ENCODE measurements at regions not wholly inside any gene's neighbourhood (a gene's known extent, or its start where the extent isn't known, plus 50 kb on each side); places are given as distances from the start of the nearest gene placed in this dataset.
"Not testable (repeated sequence)": the region's sequence is repeated elsewhere in the genome, so short reads cannot be mapped to it uniquely, and the experiment has no call there.

DNA sequence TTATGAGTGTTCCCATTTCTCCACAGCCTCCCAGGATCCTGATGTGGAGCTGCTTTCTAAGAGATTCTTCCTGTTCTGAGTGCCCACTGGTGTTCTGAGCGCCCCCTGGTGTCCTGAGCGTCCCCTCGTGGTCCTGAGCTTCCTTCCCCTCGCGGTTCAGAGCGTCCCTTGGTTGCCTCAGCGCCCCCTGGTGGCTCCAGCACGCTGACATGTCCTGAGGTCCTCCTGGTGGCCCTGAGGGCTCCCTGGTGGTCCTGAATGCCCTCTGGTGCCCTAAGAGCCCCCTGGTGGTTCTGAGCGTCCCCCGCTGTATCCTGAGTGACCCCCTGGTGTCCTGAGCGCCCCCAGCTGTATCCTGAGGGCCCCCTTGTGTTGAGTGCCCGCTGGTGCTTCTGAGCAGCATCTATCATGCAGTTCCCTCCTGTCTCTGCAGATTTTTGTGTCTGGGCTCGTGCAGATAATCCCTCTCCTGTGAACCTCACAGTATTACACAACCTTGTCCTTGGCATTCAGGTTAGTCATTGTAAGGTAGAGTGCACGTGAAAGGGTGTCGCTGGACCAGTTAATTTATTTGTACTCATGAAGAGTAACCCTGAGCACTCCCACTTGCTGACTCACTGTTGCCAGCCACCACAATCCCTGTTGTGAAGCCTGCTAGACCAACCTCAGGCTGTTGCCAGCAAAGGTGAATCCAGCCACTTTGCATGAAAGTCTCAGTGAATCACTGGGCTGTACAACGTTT is 1214.9 kb downstream of the TMEM121 start:
- not testable (repeated sequence) for H3K36me3 ChIP-seq (ENCODE audit: control insufficient read depth in 4 of 4, insufficient read depth in 4 of 4, low read length in 4 of 4); H3K4me1 ChIP-seq (ENCODE audit: control insufficient read depth in 5 of 5, insufficient read depth in 5 of 5, low read length in 5 of 5); H3K27ac ChIP-seq (ENCODE audit: low read depth in 1 of 2, low read length in 1 of 2); ATAC-seq (ENCODE audit: insufficient read depth, low FRiP score); H3K9me3 ChIP-seq (ENCODE audit: control insufficient read depth in 4 of 4, insufficient read depth in 3 of 4, low read length in 3 of 4); H3K4me3 ChIP-seq; H3K27me3 ChIP-seq (ENCODE audit: control insufficient read depth in 3 of 3, insufficient read depth in 3 of 3, low read length in 2 of 3); H3K9ac ChIP-seq (ENCODE audit: insufficient read depth in 1 of 2, low read length in 2 of 2); DNase-seq
- 13 to 23% methylated on average over 13 to 16 of the region's 16 CpGs for WGBS, 2 donors

DNA sequence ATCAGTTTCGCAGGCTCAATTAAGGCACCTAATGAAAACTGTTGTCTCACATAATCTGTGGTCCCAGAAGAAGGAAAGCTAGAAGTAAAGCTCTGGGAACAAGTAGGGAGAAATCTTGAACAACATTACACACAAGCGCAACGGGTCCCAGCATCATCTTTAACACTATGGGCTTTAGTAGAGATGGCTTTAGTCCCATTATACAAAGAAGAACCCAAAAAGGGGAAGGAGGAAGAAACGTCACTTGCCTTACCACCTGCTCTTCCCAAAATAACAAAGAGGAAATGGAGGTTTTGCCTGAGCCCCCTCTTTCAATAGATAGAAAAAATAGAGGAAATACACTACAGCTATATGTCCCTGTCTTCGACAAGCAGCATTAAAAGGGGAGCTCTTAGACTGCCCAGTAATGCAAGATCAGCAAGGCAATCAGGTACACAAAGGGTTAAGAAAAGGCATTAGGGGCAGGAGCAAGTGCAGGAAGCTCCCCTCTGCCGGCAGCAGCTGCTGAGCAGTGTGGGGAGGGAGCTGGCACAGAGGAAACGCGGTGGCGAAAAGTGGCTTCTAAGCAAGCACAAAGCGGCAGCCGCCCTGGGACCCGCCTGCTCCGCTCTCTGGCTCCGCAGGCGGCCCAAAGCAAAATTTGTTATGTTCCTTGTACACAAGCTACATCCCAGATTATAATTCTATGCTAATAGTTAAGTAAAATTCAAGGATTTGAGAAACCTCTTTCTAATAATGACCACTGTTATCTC is 1218.8 kb downstream of the TMEM121 start:
- not testable (repeated sequence) for H3K9ac ChIP-seq (ENCODE audit: insufficient read depth in 1 of 2, low read length in 2 of 2); H3K27ac ChIP-seq (ENCODE audit: low read depth in 1 of 2, low read length in 1 of 2); DNase-seq; ATAC-seq (ENCODE audit: insufficient read depth, low FRiP score); H3K27me3 ChIP-seq (ENCODE audit: control insufficient read depth in 3 of 3, insufficient read depth in 3 of 3, low read length in 2 of 3); H3K36me3 ChIP-seq (ENCODE audit: control insufficient read depth in 4 of 4, insufficient read depth in 4 of 4, low read length in 4 of 4); H3K4me1 ChIP-seq (ENCODE audit: control insufficient read depth in 5 of 5, insufficient read depth in 5 of 5, low read length in 5 of 5); H3K4me3 ChIP-seq; H3K9me3 ChIP-seq (ENCODE audit: control insufficient read depth in 4 of 4, insufficient read depth in 3 of 4, low read length in 3 of 4)
- 23 to 34% methylated on average over 14 to 15 of the region's 15 CpGs for WGBS, 2 donors

DNA sequence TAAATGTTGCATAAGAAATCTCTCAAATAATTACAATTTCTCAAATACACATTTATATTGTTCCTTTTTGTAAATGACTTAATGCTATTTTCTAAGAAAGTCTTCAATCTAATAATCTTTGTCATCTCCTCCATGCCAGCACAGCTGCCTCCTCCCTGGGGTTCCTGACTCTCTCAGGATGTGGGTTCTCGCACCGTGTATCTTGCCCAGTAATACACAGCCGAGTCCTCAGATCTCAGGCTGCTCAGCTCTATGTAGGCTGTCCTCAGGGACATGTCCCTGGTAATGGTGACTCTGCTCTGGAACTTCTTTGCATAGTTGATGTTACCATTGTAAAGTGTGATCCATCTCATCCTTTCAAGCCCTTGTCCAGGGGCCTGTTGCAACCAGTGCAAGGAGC is 1223.7 kb downstream of the TMEM121 start:
- not testable (repeated sequence) for H3K27ac ChIP-seq (ENCODE audit: low read depth in 1 of 2, low read length in 1 of 2); H3K27me3 ChIP-seq (ENCODE audit: control insufficient read depth in 3 of 3, insufficient read depth in 3 of 3, low read length in 2 of 3); H3K4me1 ChIP-seq (ENCODE audit: control insufficient read depth in 5 of 5, insufficient read depth in 5 of 5, low read length in 5 of 5); ATAC-seq (ENCODE audit: insufficient read depth, low FRiP score); H3K9me3 ChIP-seq (ENCODE audit: control insufficient read depth in 4 of 4, insufficient read depth in 3 of 4, low read length in 3 of 4); H3K4me3 ChIP-seq; DNase-seq; H3K9ac ChIP-seq (ENCODE audit: insufficient read depth in 1 of 2, low read length in 2 of 2); H3K36me3 ChIP-seq (ENCODE audit: control insufficient read depth in 4 of 4, insufficient read depth in 4 of 4, low read length in 4 of 4)
- WGBS, 2 donors, result 60% methylated on average over 1 of the region's 3 CpGs; no CpG with 5 or more reads in 1 of the 2 donors

DNA sequence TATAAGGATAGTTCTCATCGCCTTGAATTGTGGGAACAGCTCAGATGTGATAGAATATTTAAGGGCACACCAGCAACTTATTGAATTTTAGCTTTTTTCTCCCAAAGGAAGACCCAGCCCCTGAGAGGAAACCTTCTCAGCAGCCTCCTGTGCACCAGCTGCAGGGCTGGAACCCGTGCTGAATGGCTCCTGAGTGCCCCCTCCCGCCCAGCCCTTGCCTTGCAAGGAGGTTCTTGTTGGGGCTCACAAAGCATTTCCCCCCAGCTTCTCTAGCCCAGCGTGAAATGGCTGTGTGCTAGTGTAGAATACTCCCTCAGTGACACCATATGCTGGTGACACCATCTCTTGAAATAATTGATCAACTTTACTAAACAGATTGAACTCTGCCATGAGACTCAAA is 1227.4 kb downstream of the TMEM121 start:
- H3K4me3 ChIP-seq; H3K9ac ChIP-seq (ENCODE audit: insufficient read depth in 1 of 2, low read length in 2 of 2); DNase-seq; H3K27me3 ChIP-seq (ENCODE audit: control insufficient read depth in 3 of 3, insufficient read depth in 3 of 3, low read length in 2 of 3); H3K36me3 ChIP-seq (ENCODE audit: control insufficient read depth in 4 of 4, insufficient read depth in 4 of 4, low read length in 4 of 4); H3K9me3 ChIP-seq (ENCODE audit: control insufficient read depth in 4 of 4, insufficient read depth in 3 of 4, low read length in 3 of 4); H3K27ac ChIP-seq (ENCODE audit: low read depth in 1 of 2, low read length in 1 of 2); ATAC-seq (ENCODE audit: insufficient read depth, low FRiP score); H3K4me1 ChIP-seq (ENCODE audit: control insufficient read depth in 5 of 5, insufficient read depth in 5 of 5, low read length in 5 of 5): not testable (repeated sequence)
- 15 to 23% methylated on average over 2 to 3 of the region's 4 CpGs for WGBS, 2 donors

DNA sequence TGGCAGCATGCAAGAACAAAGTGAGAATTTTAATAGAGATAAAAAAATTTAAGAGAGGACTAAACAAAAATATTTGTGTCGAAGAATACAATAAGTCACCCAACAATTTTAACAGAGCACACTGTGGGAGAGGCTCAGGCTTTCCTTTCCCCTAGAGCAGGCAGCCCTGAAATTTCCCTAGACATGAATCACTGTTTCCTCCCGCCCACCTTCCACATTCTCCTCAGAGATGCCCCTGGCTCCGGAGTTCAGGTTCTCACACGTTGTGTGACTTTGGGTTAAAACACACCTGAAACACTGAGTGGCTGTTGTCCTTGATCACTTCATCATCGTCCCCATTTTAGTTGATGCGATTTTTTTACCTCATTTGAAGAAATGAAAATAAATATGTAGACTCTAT is 1231.1 kb downstream of the TMEM121 start:
- not testable (repeated sequence) for H3K9me3 ChIP-seq (ENCODE audit: control insufficient read depth in 4 of 4, insufficient read depth in 3 of 4, low read length in 3 of 4); H3K4me1 ChIP-seq (ENCODE audit: control insufficient read depth in 5 of 5, insufficient read depth in 5 of 5, low read length in 5 of 5); H3K27me3 ChIP-seq (ENCODE audit: control insufficient read depth in 3 of 3, insufficient read depth in 3 of 3, low read length in 2 of 3); H3K9ac ChIP-seq (ENCODE audit: insufficient read depth in 1 of 2, low read length in 2 of 2); H3K27ac ChIP-seq (ENCODE audit: low read depth in 1 of 2, low read length in 1 of 2); H3K36me3 ChIP-seq (ENCODE audit: control insufficient read depth in 4 of 4, insufficient read depth in 4 of 4, low read length in 4 of 4); H3K4me3 ChIP-seq; ATAC-seq (ENCODE audit: insufficient read depth, low FRiP score); DNase-seq
- 40 to 54% methylated on average over 6 of the region's 6 CpGs for WGBS, 2 donors

DNA sequence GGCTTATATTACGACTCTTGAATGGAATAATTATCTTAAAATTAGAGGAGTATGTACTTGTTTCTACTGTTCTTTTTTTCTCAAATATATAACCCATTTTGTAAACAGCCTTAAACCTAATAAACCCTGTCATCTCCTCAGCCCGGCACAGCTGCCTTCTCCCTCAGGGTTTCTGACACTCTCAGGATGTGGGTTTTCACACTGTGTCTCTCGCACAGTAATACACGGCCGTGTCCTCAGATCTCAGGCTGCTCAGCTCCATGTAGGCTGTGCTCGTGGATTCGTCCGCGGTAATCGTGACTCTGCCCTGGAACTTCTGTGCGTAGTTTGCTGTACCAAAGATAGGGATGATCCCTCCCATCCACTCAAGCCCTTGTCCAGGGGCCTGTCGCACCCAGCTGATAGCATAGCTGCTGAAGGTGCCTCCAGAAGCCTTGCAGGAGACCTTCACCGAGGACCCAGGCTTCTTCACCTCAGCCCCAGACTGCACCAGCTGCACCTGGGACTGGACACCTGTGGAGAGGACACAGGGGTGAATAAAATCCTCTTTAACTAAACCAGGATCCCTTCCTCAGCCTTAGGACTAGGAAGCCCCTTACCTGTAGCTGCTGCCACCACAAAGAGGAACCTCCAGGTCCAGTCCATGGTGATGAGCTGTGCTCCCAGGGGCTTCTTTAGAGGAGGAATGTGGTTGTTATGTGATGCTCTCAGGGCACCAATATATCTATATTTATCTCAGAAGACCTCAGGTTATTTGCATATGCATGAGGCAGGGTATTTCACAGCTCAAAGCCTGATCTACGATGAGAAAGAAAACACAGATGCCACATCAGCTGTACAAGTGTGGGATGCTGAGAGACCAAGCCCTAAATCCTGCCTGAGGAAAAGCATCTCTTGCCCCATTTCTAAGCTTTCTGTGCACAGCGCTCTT is 1235.8 kb downstream of the TMEM121 start:
- H3K9ac ChIP-seq (ENCODE audit: insufficient read depth in 1 of 2, low read length in 2 of 2); H3K9me3 ChIP-seq (ENCODE audit: control insufficient read depth in 4 of 4, insufficient read depth in 3 of 4, low read length in 3 of 4); H3K4me1 ChIP-seq (ENCODE audit: control insufficient read depth in 5 of 5, insufficient read depth in 5 of 5, low read length in 5 of 5); H3K27ac ChIP-seq (ENCODE audit: low read depth in 1 of 2, low read length in 1 of 2); H3K36me3 ChIP-seq (ENCODE audit: control insufficient read depth in 4 of 4, insufficient read depth in 4 of 4, low read length in 4 of 4); ATAC-seq (ENCODE audit: insufficient read depth, low FRiP score); DNase-seq; H3K27me3 ChIP-seq (ENCODE audit: control insufficient read depth in 3 of 3, insufficient read depth in 3 of 3, low read length in 2 of 3); H3K4me3 ChIP-seq: not testable (repeated sequence)
- 48 to 54% methylated on average over 12 of the region's 15 CpGs for WGBS, 2 donors

DNA sequence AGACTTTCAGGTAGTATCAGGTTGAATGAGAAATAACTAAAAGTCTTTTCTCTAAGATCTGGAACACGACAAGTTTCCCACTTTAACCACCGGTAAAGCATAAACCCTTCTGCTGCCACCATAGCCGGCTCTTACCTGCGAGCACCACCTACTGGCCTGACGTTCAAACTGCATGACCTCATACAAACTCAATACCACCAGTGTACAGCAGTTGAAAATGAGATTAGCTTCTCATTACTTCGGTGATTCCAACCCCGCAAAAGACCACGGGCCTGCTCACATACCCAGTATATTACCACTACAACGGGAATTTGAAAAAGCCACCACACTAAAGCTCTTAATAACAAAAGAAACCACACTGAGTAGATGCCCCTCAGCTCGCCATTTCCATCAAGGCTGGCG is 1238.6 kb downstream of the TMEM121 start:
- ATAC-seq (ENCODE audit: insufficient read depth, low FRiP score), result peak; percentile 75
- H3K27me3 ChIP-seq (ENCODE audit: control insufficient read depth in 3 of 3, insufficient read depth in 3 of 3, low read length in 2 of 3); H3K27ac ChIP-seq (ENCODE audit: low read depth in 1 of 2, low read length in 1 of 2); H3K9ac ChIP-seq (ENCODE audit: insufficient read depth in 1 of 2, low read length in 2 of 2); DNase-seq; H3K9me3 ChIP-seq (ENCODE audit: control insufficient read depth in 4 of 4, insufficient read depth in 3 of 4, low read length in 3 of 4); H3K36me3 ChIP-seq (ENCODE audit: control insufficient read depth in 4 of 4, insufficient read depth in 4 of 4, low read length in 4 of 4); H3K4me1 ChIP-seq (ENCODE audit: control insufficient read depth in 5 of 5, insufficient read depth in 5 of 5, low read length in 5 of 5); H3K4me3 ChIP-seq: not testable (repeated sequence)
- 27% methylated on average over 8 to 11 of the region's 11 CpGs for WGBS, 2 donors
